Testis (tissue), 2 donors: ENCODE measurements at regions not wholly inside any gene's neighbourhood (a gene's known extent, or its start where the extent isn't known, plus 50 kb on each side); places are given as distances from the start of the nearest gene placed in this dataset.

Source experiments
- POLR2A ChIP-seq: fragments of 450-650 bp; IDR thresholded peaks from one replicate; pipeline ENCODE4 v1.6.1; 2017; ENCODE audit warnings: antibody characterized with exemption, mild to moderate bottlenecking, moderate library complexity
- TF ChIP-seq, protein P1 (sequence below), 3 experiments: fragments of 450-650 bp in 2 of 3; fragments of 200-600 bp in 1 of 3; sonication (generic) in 1 of 3; IDR thresholded peaks; one replicate each; pipeline ENCODE4 v1.5.1; 2016 to 2019; ENCODE audit warnings: antibody characterized with exemption in 3 of 3, mild to moderate bottlenecking in 2 of 3, moderate library complexity in 1 of 3

- TF ChIP-seq, protein P1, sequence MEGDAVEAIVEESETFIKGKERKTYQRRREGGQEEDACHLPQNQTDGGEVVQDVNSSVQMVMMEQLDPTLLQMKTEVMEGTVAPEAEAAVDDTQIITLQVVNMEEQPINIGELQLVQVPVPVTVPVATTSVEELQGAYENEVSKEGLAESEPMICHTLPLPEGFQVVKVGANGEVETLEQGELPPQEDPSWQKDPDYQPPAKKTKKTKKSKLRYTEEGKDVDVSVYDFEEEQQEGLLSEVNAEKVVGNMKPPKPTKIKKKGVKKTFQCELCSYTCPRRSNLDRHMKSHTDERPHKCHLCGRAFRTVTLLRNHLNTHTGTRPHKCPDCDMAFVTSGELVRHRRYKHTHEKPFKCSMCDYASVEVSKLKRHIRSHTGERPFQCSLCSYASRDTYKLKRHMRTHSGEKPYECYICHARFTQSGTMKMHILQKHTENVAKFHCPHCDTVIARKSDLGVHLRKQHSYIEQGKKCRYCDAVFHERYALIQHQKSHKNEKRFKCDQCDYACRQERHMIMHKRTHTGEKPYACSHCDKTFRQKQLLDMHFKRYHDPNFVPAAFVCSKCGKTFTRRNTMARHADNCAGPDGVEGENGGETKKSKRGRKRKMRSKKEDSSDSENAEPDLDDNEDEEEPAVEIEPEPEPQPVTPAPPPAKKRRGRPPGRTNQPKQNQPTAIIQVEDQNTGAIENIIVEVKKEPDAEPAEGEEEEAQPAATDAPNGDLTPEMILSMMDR (IDR thresholded peaks at IDR 0.05), result no peak
- no peak for TF ChIP-seq POLR2A
Observed at GRCh38 chr13:74696148-74696922, 562.1 kb upstream of the KLF12 start.
